ENCODE measurements at regions not wholly inside any gene's neighbourhood (a gene's known extent, or its start where the extent isn't known, plus 50 kb on each side); places are given as distances from the start of the nearest gene placed in this dataset.
"Not testable (repeated sequence)": the region's sequence is repeated elsewhere in the genome, so short reads cannot be mapped to it uniquely, and the experiment has no call there.

DNA sequence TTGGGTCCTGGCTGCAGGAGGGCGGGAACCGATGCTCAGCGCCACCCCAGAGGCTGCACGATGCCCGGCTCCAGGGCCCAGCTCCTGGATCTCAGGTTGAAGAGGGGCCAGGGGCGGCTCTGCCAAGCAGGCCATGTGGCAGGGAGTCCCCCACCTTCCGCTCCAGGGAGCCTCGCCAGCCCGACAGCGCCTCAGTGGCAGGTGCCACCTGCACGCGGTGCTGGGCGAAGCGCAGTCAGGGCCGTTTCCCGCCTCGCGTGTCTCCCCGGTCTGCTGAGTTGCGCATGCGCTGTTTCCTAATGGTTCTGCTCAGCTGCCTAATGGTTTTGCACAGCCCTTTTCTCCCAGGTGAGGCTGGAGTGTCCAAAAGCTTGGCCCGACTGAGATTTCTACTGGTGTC lies 264.0 kb upstream of the OR11H1 start:
- DNase-seq: peak in 1 of 3 donors; percentile 19
- WGBS: 93% methylated on average over 9 of the region's 22 CpGs
- H3K27ac ChIP-seq (ENCODE audit: low read length); H3K4me1 ChIP-seq (ENCODE audit: control insufficient read depth, insufficient read depth, low read length); H3K27me3 ChIP-seq (ENCODE audit: control insufficient read depth, insufficient read depth); H3K9me3 ChIP-seq (ENCODE audit: control insufficient read depth, low read length); intact Hi-C loops (cut with DNase I); ATAC-seq; H3K4me3 ChIP-seq (ENCODE audit: low read length): not testable (repeated sequence)

Measured in right cardiac atrium (tissue), 5 donors.